Neural cell (in vitro differentiated cells): ENCODE measurements at regions not wholly inside any gene's neighbourhood (a gene's known extent, or its start where the extent isn't known, plus 50 kb on each side); places are given as distances from the start of the nearest gene placed in this dataset.

Experiments
- H2AFZ ChIP-seq: fragments of 200-600, 300-800 bp; sonication (generic), shearing (Covaris generic); 2 replicates; pipeline ENCODE4 v1.6.0; 2014; ENCODE audit warnings: low read depth, mild to moderate bottlenecking, antibody characterized with exemption, low read length, moderate library complexity
- H3F3A ChIP-seq: fragments of 200-600 bp; shearing (Covaris generic); 2 replicates; pipeline ENCODE4 v1.6.1; 2016; ENCODE audit warnings: mild to moderate bottlenecking, moderate library complexity, mixed read lengths, antibody characterized with exemption, low read length; ENCODE audit not compliant: insufficient read depth, poor library complexity, severe bottlenecking
- H3K27ac ChIP-seq: fragments of 200-600, 300-800 bp; sonication (generic), shearing (Covaris generic); 2 replicates; pipeline ENCODE4 v1.5.1; 2014; ENCODE audit warnings: mild to moderate bottlenecking, low read length, moderate library complexity
- H3K27me3 ChIP-seq: fragments of 300-800, 200-600 bp; sonication (generic), shearing (Covaris generic); 2 replicates; pipeline ENCODE4 v1.6.0; 2014; ENCODE audit warnings: mild to moderate bottlenecking, low read depth, low read length, moderate library complexity; ENCODE audit not compliant: insufficient read depth
- H3K36me3 ChIP-seq: fragments of 300-800, 200-600 bp; sonication (generic), shearing (Covaris generic); 2 replicates; pipeline ENCODE4 v1.5.1; 2014; ENCODE audit warnings: mild to moderate bottlenecking, antibody characterized with exemption, low read length, moderate library complexity; ENCODE audit not compliant: insufficient read depth
- H3K4me2 ChIP-seq: fragments of 300-800, 200-600 bp; sonication (generic), shearing (Covaris generic); 2 replicates; pipeline ENCODE4 v1.6.0; 2014; ENCODE audit warnings: mild to moderate bottlenecking, low read length
- H3K4me3 ChIP-seq: fragments of 300-800, 200-600 bp; sonication (generic), shearing (Covaris generic); 2 replicates; pipeline ENCODE4 v1.5.1; 2014; ENCODE audit warnings: mild to moderate bottlenecking, low read length, moderate library complexity
- H3K79me2 ChIP-seq: fragments of 200-600 bp; shearing (Covaris generic); replicated peaks from 2 replicates; pipeline ENCODE4 v1.6.0; 2014; ENCODE audit warnings: mild to moderate bottlenecking, low read length, moderate library complexity; ENCODE audit not compliant: insufficient read depth
- H3K9ac ChIP-seq: fragments of 300-800, 200-600 bp; sonication (generic), shearing (Covaris generic); 2 replicates; pipeline ENCODE4 v1.6.1; 2016; ENCODE audit warnings: mild to moderate bottlenecking, low read length, mixed read lengths
- H3K9me2 ChIP-seq: fragments of 200-600 bp; shearing (Covaris generic); 2 replicates; pipeline ENCODE4 v1.6.1; 2016; ENCODE audit warnings: mild to moderate bottlenecking, low read length, mixed read lengths; ENCODE audit not compliant: insufficient read depth
- H3K9me3 ChIP-seq: fragments of 200-600, 300-800 bp; sonication (generic), shearing (Covaris generic); 2 replicates; pipeline ENCODE4 v1.6.1; 2016; ENCODE audit warnings: mild to moderate bottlenecking, mixed run types, low read length, moderate library complexity, mixed read lengths
- H4K20me1 ChIP-seq: fragments of 200-600 bp; shearing (Covaris generic); 2 replicates; pipeline ENCODE4 v1.6.1; 2016; ENCODE audit warnings: mild to moderate bottlenecking, mixed run types; ENCODE audit not compliant: insufficient read depth
- EP300 ChIP-seq: fragments of 450-650 bp; conservative IDR thresholded peaks from 2 replicates; pipeline ENCODE4 v1.6.1; 2014; ENCODE audit warnings: antibody characterized with exemption, mild to moderate bottlenecking, moderate library complexity; ENCODE audit not compliant: poor library complexity, severe bottlenecking
- EZH2 ChIP-seq: fragments of 200-600, 300-800 bp; shearing (Covaris generic), sonication (generic); IDR thresholded peaks from 2 replicates; pipeline ENCODE4 v1.6.1; 2014; ENCODE audit warnings: antibody characterized with exemption, low read length, borderline replicate concordance, mild to moderate bottlenecking; ENCODE audit not compliant: insufficient read depth, poor library complexity, severe bottlenecking
- MXI1 ChIP-seq: fragments of 450-650 bp; conservative IDR thresholded peaks from 2 replicates; pipeline ENCODE4 v1.6.1; 2014; ENCODE audit warnings: antibody characterized with exemption, mild to moderate bottlenecking; ENCODE audit not compliant: poor library complexity, severe bottlenecking
- POLR2AphosphoS5 ChIP-seq: IDR thresholded peaks from 2 replicates; pipeline ENCODE4 v1.6.1; 2012
- RAD21 ChIP-seq: fragments of 450-650 bp; conservative IDR thresholded peaks from 2 replicates; pipeline ENCODE4 v1.6.1; 2014; ENCODE audit warnings: antibody characterized with exemption, mild to moderate bottlenecking, moderate library complexity
- SMC3 ChIP-seq: fragments of 450-650 bp; conservative IDR thresholded peaks from 2 replicates; pipeline ENCODE4 v1.6.1; 2014; ENCODE audit warnings: antibody characterized with exemption, mild to moderate bottlenecking, moderate library complexity; ENCODE audit not compliant: poor library complexity
- TAF1 ChIP-seq: IDR thresholded peaks from 2 replicates; pipeline ENCODE4 v1.6.1; 2012; ENCODE audit warnings: low read depth
- TF ChIP-seq, protein P1 (sequence below): fragments of 450-650 bp; IDR thresholded peaks from 2 replicates; pipeline ENCODE4 v1.5.1; 2014; ENCODE audit warnings: antibody characterized with exemption, mild to moderate bottlenecking, moderate library complexity; ENCODE audit not compliant: poor library complexity, severe bottlenecking
- TF ChIP-seq, protein P2 (sequence below): IDR thresholded peaks from 2 replicates; pipeline ENCODE4 v1.6.1; 2012; ENCODE audit warnings: borderline replicate concordance

DNA sequence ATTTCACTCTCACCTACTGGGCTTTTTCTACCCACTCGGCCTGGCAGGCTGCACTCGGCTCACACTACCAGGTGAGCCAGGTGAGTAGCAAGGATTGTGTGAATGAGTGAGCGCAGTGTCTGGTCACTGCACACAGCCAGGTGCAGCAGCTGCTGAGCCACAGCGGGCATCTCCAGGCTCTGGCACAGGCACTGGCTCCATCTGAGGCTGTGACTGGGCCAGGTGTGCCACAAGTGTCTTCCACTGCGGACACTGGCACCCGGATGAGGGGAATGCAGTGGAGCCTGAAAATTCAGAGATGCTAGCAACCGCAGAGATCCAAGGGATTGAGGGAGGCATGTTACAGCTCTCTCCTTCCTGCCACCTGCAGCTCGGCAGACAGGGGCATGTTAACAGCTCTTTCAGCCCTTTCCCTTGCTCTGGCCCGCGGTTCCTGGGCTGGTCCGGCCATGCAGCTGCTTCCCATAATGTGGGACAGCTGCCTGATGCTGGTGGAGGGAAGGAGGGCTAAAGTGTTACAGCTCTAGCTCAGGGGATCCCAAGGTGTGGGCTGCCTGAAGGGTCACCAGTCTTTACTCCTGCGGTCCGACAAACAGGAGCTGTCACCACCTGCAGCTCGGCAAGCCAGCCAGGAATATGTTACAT lies 1038.3 kb downstream of the AMY1C start:
- Histone ChIP-seq H3K9me3 (no peaks in the 10 kb centered on the region), H4K20me1 (no peaks in the 10 kb centered on the region), H3K9ac (no peak overlapping the region), H3K36me3 (no peaks in the 10 kb centered on the region), H3K27me3 (no peaks in the 10 kb centered on the region), H3K27ac (no peak overlapping the region), H3K9me2 (no peaks in the 10 kb centered on the region), H3K4me2 (no peak overlapping the region), H3F3A (no peaks in the 10 kb centered on the region), H3K4me3 (no peak overlapping the region), H3K79me2 (no peaks in the 10 kb centered on the region), H2AFZ (no peak overlapping the region)
- TF ChIP-seq, protein P1, sequence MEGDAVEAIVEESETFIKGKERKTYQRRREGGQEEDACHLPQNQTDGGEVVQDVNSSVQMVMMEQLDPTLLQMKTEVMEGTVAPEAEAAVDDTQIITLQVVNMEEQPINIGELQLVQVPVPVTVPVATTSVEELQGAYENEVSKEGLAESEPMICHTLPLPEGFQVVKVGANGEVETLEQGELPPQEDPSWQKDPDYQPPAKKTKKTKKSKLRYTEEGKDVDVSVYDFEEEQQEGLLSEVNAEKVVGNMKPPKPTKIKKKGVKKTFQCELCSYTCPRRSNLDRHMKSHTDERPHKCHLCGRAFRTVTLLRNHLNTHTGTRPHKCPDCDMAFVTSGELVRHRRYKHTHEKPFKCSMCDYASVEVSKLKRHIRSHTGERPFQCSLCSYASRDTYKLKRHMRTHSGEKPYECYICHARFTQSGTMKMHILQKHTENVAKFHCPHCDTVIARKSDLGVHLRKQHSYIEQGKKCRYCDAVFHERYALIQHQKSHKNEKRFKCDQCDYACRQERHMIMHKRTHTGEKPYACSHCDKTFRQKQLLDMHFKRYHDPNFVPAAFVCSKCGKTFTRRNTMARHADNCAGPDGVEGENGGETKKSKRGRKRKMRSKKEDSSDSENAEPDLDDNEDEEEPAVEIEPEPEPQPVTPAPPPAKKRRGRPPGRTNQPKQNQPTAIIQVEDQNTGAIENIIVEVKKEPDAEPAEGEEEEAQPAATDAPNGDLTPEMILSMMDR = no peak
- TF ChIP-seq TAF1 (no peak), EZH2 (no peak), MXI1 (no peak), POLR2AphosphoS5 (no peak), RAD21 (no peak), EP300 (no peak), SMC3 (no peak)
- TF ChIP-seq, protein P2, sequence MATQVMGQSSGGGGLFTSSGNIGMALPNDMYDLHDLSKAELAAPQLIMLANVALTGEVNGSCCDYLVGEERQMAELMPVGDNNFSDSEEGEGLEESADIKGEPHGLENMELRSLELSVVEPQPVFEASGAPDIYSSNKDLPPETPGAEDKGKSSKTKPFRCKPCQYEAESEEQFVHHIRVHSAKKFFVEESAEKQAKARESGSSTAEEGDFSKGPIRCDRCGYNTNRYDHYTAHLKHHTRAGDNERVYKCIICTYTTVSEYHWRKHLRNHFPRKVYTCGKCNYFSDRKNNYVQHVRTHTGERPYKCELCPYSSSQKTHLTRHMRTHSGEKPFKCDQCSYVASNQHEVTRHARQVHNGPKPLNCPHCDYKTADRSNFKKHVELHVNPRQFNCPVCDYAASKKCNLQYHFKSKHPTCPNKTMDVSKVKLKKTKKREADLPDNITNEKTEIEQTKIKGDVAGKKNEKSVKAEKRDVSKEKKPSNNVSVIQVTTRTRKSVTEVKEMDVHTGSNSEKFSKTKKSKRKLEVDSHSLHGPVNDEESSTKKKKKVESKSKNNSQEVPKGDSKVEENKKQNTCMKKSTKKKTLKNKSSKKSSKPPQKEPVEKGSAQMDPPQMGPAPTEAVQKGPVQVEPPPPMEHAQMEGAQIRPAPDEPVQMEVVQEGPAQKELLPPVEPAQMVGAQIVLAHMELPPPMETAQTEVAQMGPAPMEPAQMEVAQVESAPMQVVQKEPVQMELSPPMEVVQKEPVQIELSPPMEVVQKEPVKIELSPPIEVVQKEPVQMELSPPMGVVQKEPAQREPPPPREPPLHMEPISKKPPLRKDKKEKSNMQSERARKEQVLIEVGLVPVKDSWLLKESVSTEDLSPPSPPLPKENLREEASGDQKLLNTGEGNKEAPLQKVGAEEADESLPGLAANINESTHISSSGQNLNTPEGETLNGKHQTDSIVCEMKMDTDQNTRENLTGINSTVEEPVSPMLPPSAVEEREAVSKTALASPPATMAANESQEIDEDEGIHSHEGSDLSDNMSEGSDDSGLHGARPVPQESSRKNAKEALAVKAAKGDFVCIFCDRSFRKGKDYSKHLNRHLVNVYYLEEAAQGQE = no peak

DNA sequence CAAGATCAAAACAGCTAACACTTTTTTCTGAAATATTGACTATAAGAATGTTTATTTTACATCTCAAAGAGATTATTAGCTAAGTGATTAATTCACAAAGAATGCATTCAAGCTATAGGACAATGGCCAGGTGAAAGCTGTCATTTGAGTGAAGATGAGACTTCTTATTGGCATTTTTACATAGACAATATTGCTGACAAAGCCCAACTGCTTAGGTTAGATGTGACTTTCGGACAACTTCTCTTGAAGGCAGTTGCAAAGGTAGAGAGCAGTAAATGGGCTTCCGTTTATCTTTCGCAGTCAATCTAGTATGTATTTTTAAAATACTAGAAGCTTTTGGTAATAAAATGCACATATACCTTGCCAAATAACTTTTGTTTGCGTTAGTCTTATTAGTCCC lies 1041.3 kb downstream of the AMY1C start:
- Histone ChIP-seq H3K27ac (no peak overlapping the region), H3F3A (no peaks in the 10 kb centered on the region), H3K9me2 (no peaks in the 10 kb centered on the region), H4K20me1 (no peaks in the 10 kb centered on the region), H3K36me3 (no peaks in the 10 kb centered on the region), H2AFZ (no peak overlapping the region), H3K27me3 (no peaks in the 10 kb centered on the region), H3K4me2 (no peak overlapping the region), H3K4me3 (no peak overlapping the region), H3K9ac (no peak overlapping the region), H3K9me3 (no peaks in the 10 kb centered on the region), H3K79me2 (no peaks in the 10 kb centered on the region)
- TF ChIP-seq EZH2 = no peak
- no peak for TF ChIP-seq TAF1
- TF ChIP-seq SMC3 = no peak
- TF ChIP-seq, protein P2 = no peak
- no peak for TF ChIP-seq RAD21
- TF ChIP-seq, protein P1 = no peak
- no peak for TF ChIP-seq POLR2AphosphoS5
- no peak for TF ChIP-seq EP300
- TF ChIP-seq MXI1 = no peak
